NB4 (cell line): ENCODE measurements at regions not wholly inside any gene's neighbourhood (a gene's known extent, or its start where the extent isn't known, plus 50 kb on each side); places are given as distances from the start of the nearest gene placed in this dataset.

ENCODE experiments used
- MAX ChIP-seq: IDR thresholded peaks from 2 replicates; pipeline ENCODE4 v1.6.1; 2011; ENCODE audit warnings: low read depth, low read length
- MYC ChIP-seq: IDR thresholded peaks from 2 replicates; pipeline ENCODE4 v1.6.1; 2011; ENCODE audit warnings: low read depth, low read length
- POLR2A ChIP-seq: IDR thresholded peaks from 2 replicates; pipeline ENCODE4 v1.6.1; 2011; ENCODE audit warnings: mild to moderate bottlenecking; ENCODE audit not compliant: insufficient read length; ENCODE audit errors: extremely low read depth
- TF ChIP-seq, protein P1 (sequence below): IDR thresholded peaks from one replicate; pipeline ENCODE4 v1.5.1; 2012; ENCODE audit warnings: low read depth, low read length

DNA sequence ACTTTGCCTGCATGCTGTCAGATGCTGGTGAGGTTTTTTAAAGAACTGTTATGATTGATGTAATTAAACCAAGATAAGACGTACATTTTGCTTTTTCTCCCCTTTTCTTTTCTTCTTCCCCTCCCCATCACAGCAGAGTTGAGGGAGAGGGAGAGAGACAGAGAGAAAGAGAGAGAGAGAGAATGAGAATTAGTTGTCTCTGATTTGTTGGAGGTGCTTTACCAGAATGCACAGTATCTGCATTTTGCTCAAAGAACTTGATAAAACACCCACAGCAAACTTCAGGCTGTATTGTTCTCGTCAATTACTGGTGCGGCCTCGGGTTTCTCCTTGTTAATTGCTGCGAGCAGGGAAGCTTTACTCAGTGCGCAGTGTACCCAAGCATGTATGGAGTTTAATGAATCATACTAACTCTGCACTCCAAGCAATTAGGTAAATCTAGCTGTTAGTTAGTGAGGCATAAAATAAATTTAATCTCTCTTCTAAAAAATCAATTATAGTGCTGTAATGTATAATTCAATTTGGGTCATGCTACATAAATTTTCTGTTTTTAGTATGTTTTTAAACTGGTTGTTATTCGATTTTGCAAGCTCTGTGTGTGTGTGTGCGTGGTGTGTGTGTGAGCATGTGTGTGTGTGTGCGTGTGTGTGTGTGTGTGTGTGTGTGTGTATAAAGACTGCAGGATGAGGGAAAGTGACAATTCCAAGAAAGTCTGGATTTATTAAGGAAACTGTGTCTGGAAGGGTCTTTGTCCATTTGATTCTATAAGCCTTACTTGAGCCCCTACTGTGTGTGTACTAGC is 273.4 kb downstream of the TLE3 start:
- no peak for TF ChIP-seq POLR2A
- TF ChIP-seq MAX = no peak
- TF ChIP-seq, protein P1, sequence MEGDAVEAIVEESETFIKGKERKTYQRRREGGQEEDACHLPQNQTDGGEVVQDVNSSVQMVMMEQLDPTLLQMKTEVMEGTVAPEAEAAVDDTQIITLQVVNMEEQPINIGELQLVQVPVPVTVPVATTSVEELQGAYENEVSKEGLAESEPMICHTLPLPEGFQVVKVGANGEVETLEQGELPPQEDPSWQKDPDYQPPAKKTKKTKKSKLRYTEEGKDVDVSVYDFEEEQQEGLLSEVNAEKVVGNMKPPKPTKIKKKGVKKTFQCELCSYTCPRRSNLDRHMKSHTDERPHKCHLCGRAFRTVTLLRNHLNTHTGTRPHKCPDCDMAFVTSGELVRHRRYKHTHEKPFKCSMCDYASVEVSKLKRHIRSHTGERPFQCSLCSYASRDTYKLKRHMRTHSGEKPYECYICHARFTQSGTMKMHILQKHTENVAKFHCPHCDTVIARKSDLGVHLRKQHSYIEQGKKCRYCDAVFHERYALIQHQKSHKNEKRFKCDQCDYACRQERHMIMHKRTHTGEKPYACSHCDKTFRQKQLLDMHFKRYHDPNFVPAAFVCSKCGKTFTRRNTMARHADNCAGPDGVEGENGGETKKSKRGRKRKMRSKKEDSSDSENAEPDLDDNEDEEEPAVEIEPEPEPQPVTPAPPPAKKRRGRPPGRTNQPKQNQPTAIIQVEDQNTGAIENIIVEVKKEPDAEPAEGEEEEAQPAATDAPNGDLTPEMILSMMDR = no peak
- TF ChIP-seq MYC = no peak
